Suprapubic skin (tissue), 3 donors: ENCODE measurements at regions not wholly inside any gene's neighbourhood (a gene's known extent, or its start where the extent isn't known, plus 50 kb on each side); places are given as distances from the start of the nearest gene placed in this dataset.

ENCODE experiments used
- POLR2AphosphoS5 ChIP-seq, 3 donors: sonication (generic); formaldehyde crosslinking; IDR thresholded peaks; one replicate each; pipeline ENCODE4 v1.6.1; 2017; ENCODE audit warnings: antibody characterized with exemption in 3 of 3
- TF ChIP-seq, protein P1 (sequence below), 2 donors: fragments of 200-600 bp in 1 of 2; fragments of 450-650 bp in 1 of 2; sonication (generic) in 1 of 2; IDR thresholded peaks; one replicate each; pipeline ENCODE4 v1.5.1; 2016 to 2019; ENCODE audit warnings: antibody characterized with exemption in 2 of 2, mild to moderate bottlenecking in 1 of 2, moderate library complexity in 1 of 2

DNA sequence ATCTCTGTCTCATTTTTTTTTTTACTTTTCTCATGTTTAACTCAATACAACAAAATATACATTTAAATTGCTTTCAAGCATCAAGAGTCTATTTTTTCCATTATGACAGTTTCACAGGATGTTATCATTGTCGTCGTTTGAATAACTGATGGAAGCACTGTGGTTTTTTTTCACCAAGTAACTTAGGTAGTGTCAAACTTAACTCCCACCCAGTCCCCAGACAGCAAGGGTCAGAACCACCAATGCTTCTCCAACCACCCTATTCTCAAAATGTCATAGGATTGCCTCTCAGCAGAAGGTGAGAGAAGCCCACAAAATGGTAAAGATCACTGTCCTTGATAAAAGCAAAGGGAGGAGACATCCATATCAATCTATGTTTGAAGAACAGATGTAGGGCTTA lies 339.4 kb downstream of the SFMBT2 start:
- TF ChIP-seq, protein P1, sequence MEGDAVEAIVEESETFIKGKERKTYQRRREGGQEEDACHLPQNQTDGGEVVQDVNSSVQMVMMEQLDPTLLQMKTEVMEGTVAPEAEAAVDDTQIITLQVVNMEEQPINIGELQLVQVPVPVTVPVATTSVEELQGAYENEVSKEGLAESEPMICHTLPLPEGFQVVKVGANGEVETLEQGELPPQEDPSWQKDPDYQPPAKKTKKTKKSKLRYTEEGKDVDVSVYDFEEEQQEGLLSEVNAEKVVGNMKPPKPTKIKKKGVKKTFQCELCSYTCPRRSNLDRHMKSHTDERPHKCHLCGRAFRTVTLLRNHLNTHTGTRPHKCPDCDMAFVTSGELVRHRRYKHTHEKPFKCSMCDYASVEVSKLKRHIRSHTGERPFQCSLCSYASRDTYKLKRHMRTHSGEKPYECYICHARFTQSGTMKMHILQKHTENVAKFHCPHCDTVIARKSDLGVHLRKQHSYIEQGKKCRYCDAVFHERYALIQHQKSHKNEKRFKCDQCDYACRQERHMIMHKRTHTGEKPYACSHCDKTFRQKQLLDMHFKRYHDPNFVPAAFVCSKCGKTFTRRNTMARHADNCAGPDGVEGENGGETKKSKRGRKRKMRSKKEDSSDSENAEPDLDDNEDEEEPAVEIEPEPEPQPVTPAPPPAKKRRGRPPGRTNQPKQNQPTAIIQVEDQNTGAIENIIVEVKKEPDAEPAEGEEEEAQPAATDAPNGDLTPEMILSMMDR (IDR thresholded peaks at IDR 0.05): no peak
- no peak for TF ChIP-seq POLR2AphosphoS5 (IDR thresholded peaks at IDR 0.05)
